NT2/D1 (cell line): ENCODE measurements at regions not wholly inside any gene's neighbourhood (a gene's known extent, or its start where the extent isn't known, plus 50 kb on each side); places are given as distances from the start of the nearest gene placed in this dataset.

Experiments used
- DNase-seq: peaks from one replicate; pipeline ENCODE4 v3.0.0-alpha.2; 2011; ENCODE audit warnings: low read depth, low spot score
- H3K27me3 ChIP-seq: 2 replicates; pipeline ENCODE4 v1.6.0; 2011; ENCODE audit warnings: mild to moderate bottlenecking; ENCODE audit not compliant: insufficient read length, insufficient read depth
- H3K36me3 ChIP-seq: 2 replicates; pipeline ENCODE4 v1.6.1; 2011; ENCODE audit warnings: mild to moderate bottlenecking, low read length, mixed read lengths; ENCODE audit not compliant: insufficient read depth, insufficient read length
- H3K4me1 ChIP-seq: 2 replicates; pipeline ENCODE4 v1.5.1; 2011; ENCODE audit not compliant: insufficient read depth, insufficient read length
- H3K4me3 ChIP-seq: 2 replicates; pipeline ENCODE4 v1.5.1; 2011; ENCODE audit warnings: low read depth; ENCODE audit not compliant: insufficient read length
- H3K9ac ChIP-seq: 2 replicates; pipeline ENCODE4 v1.6.0; 2011; ENCODE audit warnings: low read depth; ENCODE audit not compliant: insufficient read length
- H3K9me3 ChIP-seq: 2 replicates; pipeline ENCODE4 v1.5.1; 2011; ENCODE audit warnings: mild to moderate bottlenecking, low read length; ENCODE audit not compliant: insufficient read depth
- SUZ12 ChIP-seq: IDR thresholded peaks from 2 replicates; pipeline ENCODE4 v1.6.1; 2011; ENCODE audit not compliant: insufficient read length, insufficient read depth; ENCODE audit errors: extremely low read depth
- YY1 ChIP-seq: IDR thresholded peaks from 2 replicates; pipeline ENCODE4 v1.6.1; 2011; ENCODE audit not compliant: insufficient read length, insufficient read depth
- ZNF274 ChIP-seq: IDR thresholded peaks from 2 replicates; pipeline ENCODE4 v1.6.1; 2011; ENCODE audit warnings: mild to moderate bottlenecking, low read depth, low read length

- Histone ChIP-seq H3K36me3 (no peaks in the 10 kb centered on the region), H3K9ac (no peak overlapping the region), H3K9me3 (no peaks in the 10 kb centered on the region), H3K27me3 (peaks cover 2% of the 10 kb centered on the region), H3K4me1 (no peaks in the 10 kb centered on the region), H3K4me3 (no peak overlapping the region)
- no peak for TF ChIP-seq SUZ12
- no peak for TF ChIP-seq ZNF274
- TF ChIP-seq YY1: no peak
- DNase-seq: no peak
Measured at GRCh38 chr16:79788949-79789348, 188.4 kb upstream of the MAF start.

- Histone ChIP-seq H3K4me3 (no peak overlapping the region), H3K9ac (no peak overlapping the region), H3K27me3 (peaks cover 2% of the 10 kb centered on the region), H3K36me3 (no peaks in the 10 kb centered on the region), H3K9me3 (no peaks in the 10 kb centered on the region), H3K4me1 (no peaks in the 10 kb centered on the region)
- no peak for TF ChIP-seq YY1
- no peak for TF ChIP-seq SUZ12
- no peak for TF ChIP-seq ZNF274
- DNase-seq: no peak
Measured at GRCh38 chr16:79786389-79786788, 185.9 kb upstream of the MAF start.

- no peak overlapping the region for H3K9ac ChIP-seq
- H3K9me3 ChIP-seq: no peaks in the 10 kb centered on the region
- DNase-seq: no peak
- H3K4me1 ChIP-seq: no peaks in the 10 kb centered on the region
- no peak for TF ChIP-seq ZNF274
- no peak for TF ChIP-seq YY1
- TF ChIP-seq SUZ12: no peak
- H3K36me3 ChIP-seq: no peaks in the 10 kb centered on the region
- no peaks in the 10 kb centered on the region for H3K27me3 ChIP-seq
- no peak overlapping the region for H3K4me3 ChIP-seq
Measured at GRCh38 chr16:79784007-79784406, 183.5 kb upstream of the MAF start.

- TF ChIP-seq ZNF274: no peak
- TF ChIP-seq SUZ12: no peak
- TF ChIP-seq YY1: no peak
- Histone ChIP-seq H3K4me1 (no peaks in the 10 kb centered on the region), H3K9me3 (no peaks in the 10 kb centered on the region), H3K9ac (no peak overlapping the region), H3K4me3 (no peak overlapping the region), H3K36me3 (no peaks in the 10 kb centered on the region), H3K27me3 (no peaks in the 10 kb centered on the region)
- DNase-seq: no peak
Measured at GRCh38 chr16:79777679-79778078, 177.1 kb upstream of the MAF start.

- Histone ChIP-seq H3K4me1 (no peaks in the 10 kb centered on the region), H3K4me3 (no peak overlapping the region), H3K36me3 (no peaks in the 10 kb centered on the region), H3K27me3 (peaks cover 7% of the 10 kb centered on the region), H3K9me3 (no peaks in the 10 kb centered on the region), H3K9ac (no peak overlapping the region)
- no peak for DNase-seq
- TF ChIP-seq ZNF274: no peak
Measured at GRCh38 chr16:79776243-79776847, 175.8 kb upstream of the MAF start.

GRCh38 chr16:79772784-79773183 lies 172.2 kb upstream of the MAF start:
- TF ChIP-seq ZNF274: no peak
- no peak for TF ChIP-seq YY1
- TF ChIP-seq SUZ12: no peak
- Histone ChIP-seq H3K9me3 (no peaks in the 10 kb centered on the region), H3K4me3 (no peak overlapping the region), H3K9ac (no peak overlapping the region), H3K27me3 (peaks cover 9% of the 10 kb centered on the region), H3K36me3 (no peaks in the 10 kb centered on the region), H3K4me1 (peaks cover 5% of the 10 kb centered on the region)
- no peak for DNase-seq

- Histone ChIP-seq H3K27me3 (peaks cover 9% of the 10 kb centered on the region), H3K4me3 (no peak overlapping the region)
Measured at GRCh38 chr16:79772048-79772447, 171.5 kb upstream of the MAF start.

More at GRCh38 chr16:79772048-79772447, 171.5 kb upstream of the MAF start:
- H3K9ac ChIP-seq: no peak overlapping the region
- H3K36me3 ChIP-seq: no peaks in the 10 kb centered on the region
- TF ChIP-seq YY1 (no peak), SUZ12 (no peak), ZNF274 (no peak)
- peaks cover 5% of the 10 kb centered on the region for H3K4me1 ChIP-seq
- H3K9me3 ChIP-seq: no peaks in the 10 kb centered on the region
- DNase-seq: no peak
